GM18519 (cell line): ENCODE measurements at regions not wholly inside any gene's neighbourhood (a gene's known extent, or its start where the extent isn't known, plus 50 kb on each side); places are given as distances from the start of the nearest gene placed in this dataset.
"Not testable (repeated sequence)": the region's sequence is repeated elsewhere in the genome, so short reads cannot be mapped to it uniquely, and the experiment has no call there.

Experiments
- ATAC-seq: cut with Tn5 transposase; IDR thresholded peaks from one replicate; pipeline ENCODE4 v1.9.1; 2021; ENCODE audit warnings: mild to moderate bottlenecking, moderate library complexity; ENCODE audit not compliant: unreplicated experiment, low FRiP score

DNA sequence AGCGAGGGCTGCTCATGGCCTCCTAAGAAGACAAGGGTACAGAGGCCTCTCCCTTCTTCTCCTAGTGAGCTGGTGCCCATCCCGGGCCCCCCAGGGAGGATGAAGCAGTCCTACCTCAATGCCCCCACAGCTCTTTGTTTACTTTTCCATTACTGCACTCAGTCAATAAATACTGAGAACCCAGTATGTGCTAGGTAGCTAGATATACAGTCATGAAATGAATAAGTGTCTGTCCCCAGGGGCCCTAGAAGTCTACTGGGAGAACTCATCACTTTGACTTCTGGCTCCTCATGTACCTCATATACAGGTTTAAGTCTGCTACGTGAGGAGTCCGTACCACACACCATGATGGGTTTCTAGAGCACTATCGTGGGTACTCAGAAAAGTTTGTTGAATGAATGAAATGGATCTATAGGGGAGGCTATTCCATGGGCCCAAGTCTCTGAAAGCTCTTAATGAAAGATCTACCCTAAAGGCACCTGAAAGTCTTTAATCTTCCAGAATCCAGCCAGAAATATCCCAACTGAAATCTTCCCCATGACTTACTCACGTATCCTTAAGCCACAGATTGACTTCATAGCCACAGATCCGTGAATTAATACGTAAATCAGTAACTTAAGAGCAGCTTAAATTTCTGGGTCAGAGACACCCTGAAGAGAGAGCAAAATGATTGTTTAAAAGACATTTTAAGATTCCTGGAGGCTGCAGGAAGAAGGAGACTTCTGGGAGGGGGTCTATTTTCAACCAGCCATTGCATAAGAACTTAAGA lies 51.6 kb upstream of the POMP start:
- ATAC-seq, result no peak

DNA sequence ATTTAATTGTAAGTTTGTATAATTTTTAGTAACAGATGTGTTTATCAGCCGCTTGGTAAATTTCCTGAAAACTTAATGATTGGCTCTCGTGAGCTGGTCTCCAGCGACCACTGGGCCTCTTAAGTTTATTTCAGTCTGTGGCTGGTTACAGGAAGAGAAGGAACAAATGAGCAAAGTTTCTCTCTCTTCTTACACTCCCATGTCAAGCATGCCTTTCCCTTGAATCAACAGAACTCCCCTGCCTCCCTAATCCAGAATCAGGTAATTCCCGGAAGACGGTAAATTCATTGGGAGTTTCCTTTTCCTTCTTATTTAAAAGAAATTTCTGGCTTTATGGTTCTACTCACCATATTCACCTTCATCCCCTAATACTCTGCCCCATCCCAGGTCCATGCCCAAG lies 52.5 kb upstream of the POMP start:
- no peak for ATAC-seq

DNA sequence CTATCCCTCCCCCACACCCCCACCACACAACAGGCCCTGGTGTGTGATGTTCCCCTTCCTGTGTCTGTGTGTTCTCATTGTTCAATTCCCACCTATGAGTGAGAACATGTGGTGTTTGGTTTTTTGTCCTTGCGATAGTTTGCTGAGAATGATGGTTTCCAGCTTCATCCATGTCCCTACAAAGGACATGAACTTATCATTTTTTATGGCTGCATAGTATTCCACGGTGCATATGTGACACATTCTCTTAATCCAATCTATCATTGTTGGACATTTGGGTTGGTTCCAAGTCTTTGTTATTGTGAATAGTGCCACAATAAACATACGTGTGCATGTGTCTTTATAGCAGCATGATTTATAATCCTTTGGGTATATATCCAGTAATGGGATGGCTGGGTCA lies 53.8 kb upstream of the POMP start:
- ATAC-seq, result not testable (repeated sequence)

DNA sequence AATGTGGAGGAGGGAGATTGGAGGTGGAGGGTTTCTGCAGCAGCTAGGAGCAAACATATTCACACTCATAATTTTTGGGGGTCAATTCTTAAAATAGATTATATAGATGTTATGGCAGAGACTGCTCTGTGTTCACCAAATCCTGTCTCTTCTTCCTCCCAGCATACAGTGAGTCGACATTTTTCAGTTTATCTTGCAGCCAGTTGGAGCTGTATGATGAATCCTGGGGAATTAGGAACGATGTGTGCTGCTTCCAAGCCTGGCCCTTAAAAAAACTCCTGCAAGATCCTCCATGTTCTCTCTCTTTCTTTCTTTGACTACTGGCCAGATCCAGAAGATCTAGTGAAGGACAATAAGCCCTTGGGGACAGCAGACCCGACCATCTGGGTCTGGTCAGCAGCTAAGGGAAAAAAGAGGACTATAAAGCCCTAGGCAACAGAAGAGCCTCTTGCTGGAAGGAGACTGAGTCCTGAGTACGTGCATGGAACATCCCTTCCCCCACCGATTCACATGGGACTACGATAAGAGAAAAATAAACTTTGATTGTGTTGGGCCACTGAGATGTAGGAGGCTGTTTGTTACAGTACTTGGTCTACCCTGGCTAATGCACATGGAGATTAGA lies 55.8 kb upstream of the POMP start:
- no peak for ATAC-seq

DNA sequence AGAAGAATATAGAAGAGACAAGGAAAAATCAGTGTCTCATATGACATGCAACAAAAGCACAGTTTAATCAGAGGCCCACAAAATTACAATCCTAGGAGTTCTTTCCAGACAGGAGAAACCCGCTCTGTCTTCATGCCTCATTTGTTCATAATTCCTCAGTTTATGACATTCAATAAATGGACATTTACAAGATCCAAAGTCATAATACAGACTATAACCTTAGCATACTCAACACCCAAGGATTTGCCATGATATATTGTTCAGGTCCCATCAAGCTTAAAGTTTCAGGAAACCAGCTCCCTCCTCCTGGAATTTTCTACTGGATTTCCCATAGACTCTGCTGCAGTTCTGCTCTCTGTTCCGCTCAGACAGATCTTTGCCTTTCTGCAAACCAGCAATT lies 56.4 kb upstream of the POMP start:
- no peak for ATAC-seq

DNA sequence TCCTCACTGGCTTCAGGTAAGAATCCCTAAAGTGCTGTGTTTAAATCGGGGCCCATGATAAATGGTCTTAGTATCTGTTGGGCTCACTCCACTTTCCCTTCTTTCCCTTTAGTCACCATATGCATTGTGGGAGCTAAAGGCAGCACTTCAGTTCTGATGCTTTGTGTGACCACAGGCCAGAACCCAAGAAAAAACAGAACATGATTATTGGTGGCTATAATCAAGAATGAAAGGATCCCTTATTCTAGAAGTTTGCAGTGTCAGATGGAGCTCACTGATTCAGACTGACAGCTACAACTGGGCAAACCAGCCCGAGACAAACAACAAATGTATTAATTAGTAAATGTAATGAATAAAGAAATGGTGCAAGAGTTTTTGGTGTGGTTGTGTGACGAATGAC lies 57.3 kb upstream of the POMP start:
- ATAC-seq, result no peak

DNA sequence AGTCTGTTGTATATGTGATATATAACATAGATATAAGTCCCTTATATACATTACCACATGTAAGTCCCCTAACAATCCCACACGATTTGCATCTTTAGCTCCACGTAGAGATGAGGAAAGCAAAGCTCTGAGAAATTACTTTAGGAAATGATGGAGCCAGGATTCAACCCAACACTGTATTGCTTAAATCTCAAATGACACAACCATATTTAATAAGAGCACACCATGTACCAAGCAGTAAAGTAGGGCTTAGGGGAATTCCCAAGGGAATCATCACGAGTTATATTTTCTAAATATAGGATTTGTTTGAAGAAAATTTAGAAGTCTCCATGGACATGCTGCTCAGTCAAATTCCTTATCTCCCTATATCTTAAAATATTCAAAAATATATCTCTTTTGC lies 61.3 kb upstream of the POMP start:
- no peak for ATAC-seq

DNA sequence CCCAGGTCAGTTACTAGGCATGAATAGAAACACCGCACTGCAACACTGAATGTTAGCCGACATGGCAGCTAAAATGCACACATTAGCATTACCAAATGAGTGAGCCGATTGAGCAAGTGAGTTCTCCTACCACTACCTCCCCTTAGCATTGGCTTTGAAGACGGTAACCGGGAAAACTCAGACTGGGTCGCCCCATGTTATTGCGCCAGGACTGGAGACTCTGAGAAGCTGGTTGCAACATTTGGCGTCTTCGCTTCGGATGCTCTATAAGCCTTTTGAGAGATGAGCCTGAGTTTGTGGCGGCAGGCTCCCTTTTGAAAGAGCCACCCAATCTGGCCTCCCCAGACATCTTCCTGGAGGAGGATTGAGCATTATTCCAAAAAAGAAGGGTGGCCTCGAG lies 68.5 kb upstream of the POMP start:
- ATAC-seq, result no peak

DNA sequence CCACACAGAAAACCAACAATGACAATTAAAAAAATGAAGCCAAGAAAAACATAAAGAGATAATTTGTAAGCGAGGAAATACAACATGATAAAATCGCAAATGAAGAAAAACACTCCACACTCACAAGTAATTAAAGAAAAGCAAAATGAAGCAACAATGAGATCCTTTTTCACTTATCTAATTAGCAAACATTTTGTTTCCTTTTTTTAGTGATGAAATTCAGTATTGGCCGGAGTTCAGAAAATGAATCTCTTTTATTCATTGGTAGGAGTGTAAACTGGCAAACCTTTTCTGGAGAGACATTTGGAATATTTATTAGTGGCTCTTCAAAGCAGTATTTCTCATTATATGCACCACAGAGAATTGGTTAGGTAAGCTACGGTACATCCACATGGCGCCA lies 70.6 kb upstream of the POMP start:
- no peak for ATAC-seq

DNA sequence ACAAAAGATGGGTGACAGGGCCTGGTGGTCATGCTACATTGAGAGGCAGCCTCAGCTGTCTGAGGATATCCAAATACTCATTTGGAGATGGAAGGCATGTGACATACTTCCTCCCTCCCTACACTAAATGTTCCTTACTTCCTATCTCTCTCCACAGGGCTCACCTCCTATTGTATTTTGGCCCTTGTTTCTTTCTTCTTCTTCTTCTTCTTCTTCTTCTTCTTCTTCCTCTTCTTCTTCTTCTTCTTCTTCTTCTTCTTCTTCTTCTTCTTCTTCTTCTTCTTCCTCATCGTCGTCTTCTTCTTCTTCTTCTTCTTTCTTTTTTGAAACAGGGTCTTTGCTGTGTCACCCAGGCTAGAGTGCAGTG lies 71.8 kb upstream of the POMP start:
- no peak for ATAC-seq

DNA sequence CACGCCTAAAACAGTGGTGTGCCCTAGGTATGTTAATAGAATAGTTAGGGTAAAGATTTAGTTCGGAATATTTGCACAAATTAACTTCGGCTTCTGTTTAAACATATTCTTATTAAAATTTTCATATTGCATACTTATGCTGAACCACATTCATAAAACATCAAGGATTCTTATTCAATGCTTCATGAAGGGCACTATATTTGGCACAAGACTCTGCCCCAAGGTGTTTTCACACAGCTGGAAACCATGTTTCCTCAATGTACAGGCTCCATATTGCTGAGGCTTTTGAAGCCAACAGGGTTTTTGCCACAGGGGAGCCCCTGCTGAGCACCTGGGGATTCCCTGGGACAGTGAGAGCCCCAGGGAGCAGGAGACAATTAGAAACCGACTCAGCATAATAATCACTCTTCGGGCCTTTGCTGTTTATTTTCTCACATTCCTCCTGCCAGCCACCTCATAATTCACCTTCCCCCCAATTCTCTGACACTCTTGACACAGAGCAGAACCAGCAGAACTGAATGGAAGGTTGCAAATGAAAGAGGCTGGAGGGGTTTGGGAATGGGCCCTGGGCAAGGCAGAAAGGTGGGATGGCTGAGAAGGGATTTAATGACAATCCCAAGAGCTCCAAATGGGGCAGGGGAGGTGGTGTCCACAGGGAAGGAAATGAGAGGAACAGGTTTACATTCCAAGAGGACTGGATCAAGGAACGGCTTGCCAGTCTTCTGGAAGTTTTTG lies 72.3 kb upstream of the POMP start:
- ATAC-seq, result no peak

DNA sequence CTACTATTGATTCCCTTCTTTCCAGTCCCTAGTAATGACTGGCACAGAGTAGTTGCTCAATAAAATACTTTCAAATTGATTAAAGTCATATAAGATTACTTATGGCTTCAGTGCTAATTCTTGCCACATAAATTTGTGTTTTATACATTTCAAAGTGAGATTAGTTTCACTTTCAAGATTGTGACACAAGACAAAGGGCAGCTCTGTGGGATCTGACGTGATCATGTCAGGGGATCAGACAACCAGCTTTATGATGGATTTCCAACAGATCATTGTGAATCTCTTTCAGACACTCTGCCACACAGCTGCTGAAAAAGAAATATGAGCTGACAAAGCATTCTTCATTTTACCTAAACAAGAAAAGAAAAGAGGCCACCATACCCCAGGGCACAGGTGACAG lies 73.4 kb upstream of the POMP start:
- ATAC-seq, result no peak

DNA sequence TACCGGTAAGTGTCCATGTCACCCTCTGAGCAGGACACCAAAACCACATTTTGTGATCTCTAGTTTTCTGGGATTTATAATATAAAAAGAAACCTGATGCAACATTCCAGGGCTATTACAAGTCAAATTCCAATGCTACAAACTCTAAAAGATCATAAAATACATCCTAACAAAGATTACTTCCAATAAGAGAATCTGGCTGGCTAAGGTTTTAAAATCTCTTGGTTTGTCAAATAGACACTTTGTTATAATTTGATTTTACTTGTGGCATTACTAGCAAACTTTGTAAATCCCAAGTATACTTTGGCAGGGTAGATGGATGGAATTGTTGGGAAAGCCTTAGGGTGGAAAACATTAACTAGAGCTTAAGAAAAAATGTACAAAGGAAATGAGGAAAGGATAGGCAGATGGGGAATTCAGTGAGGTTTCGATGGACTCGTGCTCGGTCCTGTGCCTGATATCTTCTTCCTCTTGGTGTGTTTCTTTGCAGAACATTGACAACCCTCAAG lies 74.0 kb upstream of the POMP start:
- no peak for ATAC-seq

DNA sequence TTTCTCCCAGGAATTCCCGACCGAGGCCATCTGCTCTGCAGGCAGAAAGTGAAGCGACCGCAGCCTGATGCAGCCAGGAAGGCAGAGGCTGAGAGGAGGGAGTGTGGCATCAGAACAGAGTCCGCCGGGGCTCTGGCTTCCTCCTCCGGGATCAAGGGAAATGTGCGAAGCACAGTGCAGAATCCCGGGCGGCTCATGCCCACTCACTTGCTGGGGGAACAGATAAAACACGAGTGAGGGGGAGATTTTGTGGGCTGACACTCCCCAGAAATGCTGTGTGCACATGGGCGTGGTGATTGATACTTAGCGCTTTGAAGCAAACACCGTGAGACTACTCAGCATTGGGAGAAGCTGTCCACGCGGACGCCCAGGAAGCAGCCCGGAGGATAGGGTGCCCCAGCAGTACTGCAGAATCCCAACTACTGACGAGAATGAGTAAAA lies 75.3 kb upstream of the POMP start:
- no peak for ATAC-seq

DNA sequence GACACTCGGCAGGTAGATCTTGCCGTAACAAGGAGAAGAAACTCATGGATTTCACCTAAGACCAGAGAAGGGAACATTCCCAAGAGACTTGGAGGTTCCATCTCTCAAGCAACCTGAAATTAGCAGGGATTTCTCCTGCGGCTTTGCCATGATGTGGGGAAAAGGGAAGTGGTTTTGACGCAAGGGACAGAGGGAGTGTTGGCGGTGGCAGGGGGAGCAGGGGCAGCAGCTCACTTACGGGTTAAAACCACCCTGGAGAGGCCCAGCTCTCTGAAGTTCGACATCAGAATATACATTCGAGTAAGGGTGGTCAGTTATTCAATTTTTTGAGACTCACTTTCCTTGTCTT lies 76.1 kb upstream of the POMP start:
- no peak for ATAC-seq

DNA sequence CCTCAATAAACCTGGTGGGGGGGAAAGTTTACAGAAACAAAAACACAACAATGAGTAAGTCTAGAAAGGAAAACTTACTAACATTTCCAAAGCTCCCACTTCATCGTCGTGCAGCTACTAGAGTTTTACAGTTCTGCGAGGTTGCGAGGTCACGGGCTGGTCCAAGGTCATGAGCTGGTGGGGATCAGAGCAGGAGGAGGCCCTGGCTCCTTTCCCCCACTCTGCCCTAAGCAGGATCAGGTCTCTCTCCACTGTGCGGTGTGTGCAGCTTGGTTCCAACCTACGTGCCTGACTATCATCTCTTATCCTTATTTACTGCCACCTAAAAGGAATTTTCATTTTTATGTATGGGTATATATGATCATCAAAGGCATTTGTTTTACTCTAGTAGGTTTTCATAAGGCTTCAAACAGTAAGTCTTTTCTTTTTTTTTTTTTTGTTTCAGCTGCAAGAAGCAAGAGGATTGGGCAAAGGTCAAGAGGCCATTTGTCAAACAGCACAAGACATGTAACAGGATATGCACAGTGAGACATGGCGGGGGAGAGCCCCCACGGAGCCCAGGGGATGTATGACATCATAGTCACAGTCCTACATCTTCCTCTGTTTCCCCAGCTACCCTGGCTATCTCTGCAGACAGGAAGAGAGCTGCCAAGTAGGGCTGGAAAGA lies 76.6 kb upstream of the POMP start:
- no peak for ATAC-seq

DNA sequence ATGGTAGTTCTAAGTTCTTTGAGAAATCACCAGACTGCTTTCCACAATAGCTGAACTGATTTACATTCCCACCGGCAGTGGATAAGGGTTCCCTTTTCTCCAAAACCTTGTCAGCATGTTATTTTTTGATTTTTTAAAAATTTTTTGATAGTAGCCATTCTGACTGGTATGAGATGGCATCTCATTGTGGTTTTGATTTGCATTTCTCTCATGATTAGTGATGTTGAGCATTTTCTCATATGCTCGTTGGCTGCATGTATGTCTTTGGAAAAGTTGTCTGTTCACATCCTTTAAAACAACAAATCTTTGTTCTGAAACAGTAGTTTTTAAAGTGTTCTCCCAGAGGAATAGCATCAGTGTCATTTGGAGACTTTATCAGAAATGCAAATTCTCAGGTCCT lies 77.5 kb upstream of the POMP start:
- no peak for ATAC-seq

DNA sequence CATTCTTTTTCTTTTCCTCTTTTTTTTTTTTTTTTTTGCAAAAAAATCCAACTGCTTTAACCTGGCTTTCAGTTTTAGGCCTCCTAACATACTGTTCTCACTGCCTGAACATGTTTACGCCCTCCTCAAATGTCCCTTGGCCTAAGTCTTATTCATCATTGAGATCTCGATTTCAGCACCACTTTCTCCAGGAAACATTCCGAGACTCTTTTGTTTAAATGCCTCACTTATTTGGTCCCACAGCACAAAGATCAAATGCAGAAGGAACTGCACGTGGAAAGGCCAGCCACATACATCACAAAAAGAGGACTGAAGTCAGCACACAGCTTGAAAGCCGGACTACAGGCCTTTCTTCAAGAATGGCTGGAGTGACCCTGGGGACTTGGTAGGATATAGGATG lies 79.2 kb upstream of the POMP start:
- no peak for ATAC-seq

DNA sequence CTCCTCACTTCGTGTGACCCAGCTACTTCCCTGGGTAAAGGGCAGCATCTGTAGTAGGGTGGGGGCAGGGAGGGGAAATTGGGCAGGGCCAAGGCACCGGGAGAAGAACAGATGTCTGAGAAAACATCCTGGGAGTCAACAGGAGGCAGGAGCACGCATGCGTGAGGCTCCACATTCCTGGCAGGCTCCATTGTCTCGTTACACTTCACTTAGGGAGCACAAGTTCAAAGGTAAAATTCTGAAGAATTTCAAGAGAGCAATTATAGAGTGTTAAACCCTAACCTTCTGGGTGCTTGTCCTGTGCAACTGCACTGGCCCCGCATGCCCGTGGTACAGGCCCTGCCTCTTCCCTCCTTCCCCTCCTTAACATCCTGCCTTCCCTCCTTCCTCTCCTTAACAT lies 79.6 kb upstream of the POMP start:
- no peak for ATAC-seq

DNA sequence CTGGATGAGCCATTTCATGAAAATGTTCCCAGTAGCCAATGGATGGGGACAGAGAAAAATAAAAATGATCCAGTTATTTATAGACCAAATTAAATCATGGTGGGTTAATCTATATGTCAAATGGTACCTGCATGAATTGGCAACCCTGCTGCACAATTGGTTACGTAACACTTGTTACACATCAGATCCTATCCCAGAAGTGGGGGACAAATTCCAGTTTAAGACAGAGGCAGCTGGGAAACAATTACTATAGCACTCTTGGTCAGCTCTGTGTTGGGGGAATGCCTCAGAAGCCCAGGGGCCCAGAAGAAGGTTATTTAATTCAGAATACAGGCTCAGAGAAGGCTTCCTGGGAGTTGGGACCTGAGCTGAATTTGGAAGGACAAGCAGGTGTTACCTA lies 81.1 kb upstream of the FLT1 start:
- ATAC-seq, result no peak

DNA sequence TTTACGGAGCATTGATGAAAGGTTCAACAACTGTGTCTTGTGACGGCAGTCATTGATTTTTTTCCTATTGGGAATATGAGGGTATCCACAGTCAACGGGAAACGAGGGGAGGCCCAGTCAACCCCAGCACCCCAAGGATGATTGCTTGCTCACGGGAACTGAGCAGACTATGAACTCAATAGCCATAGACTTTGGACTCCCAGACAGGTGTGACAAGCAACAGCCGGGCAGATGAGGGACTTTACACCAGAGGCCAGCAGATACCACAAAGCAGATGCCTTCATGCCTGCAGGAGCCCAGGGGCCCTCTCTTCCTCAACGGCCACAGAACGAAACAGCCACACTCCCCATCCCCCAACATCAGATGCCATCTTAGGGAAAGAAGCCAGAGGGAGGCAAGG lies 80.3 kb upstream of the FLT1 start:
- ATAC-seq, result no peak
